DOHH2 (cell line): ENCODE measurements at regions not wholly inside any gene's neighbourhood (a gene's known extent, or its start where the extent isn't known, plus 50 kb on each side); places are given as distances from the start of the nearest gene placed in this dataset.

Experiments used
- H3F3A ChIP-seq: fragments of 200-600 bp; sonication (generic), shearing (Covaris generic); 2 replicates; pipeline ENCODE4 v1.6.0; 2016; ENCODE audit warnings: antibody characterized with exemption, mild to moderate bottlenecking; ENCODE audit not compliant: control insufficient read depth, insufficient read depth
- H3K27ac ChIP-seq: fragments of 200-600 bp; sonication (generic); 2 replicates; pipeline ENCODE4 v1.5.1; 2014; ENCODE audit warnings: low read depth, mild to moderate bottlenecking, low read length, moderate library complexity
- H3K27me3 ChIP-seq: fragments of 200-600 bp; sonication (generic); 2 replicates; pipeline ENCODE4 v1.6.1; 2014; ENCODE audit warnings: mild to moderate bottlenecking, low read length, mixed read lengths; ENCODE audit not compliant: control insufficient read depth
- H3K36me3 ChIP-seq: fragments of 200-600 bp; sonication (generic); 2 replicates; pipeline ENCODE4 v1.6.1; 2014; ENCODE audit warnings: mild to moderate bottlenecking, low read length, moderate library complexity, mixed read lengths; ENCODE audit not compliant: control insufficient read depth
- H3K4me1 ChIP-seq: fragments of 200-600 bp; sonication (generic); 2 replicates; pipeline ENCODE4 v1.6.1; 2014; ENCODE audit warnings: mild to moderate bottlenecking, low read length, mixed read lengths; ENCODE audit not compliant: control insufficient read depth
- H3K4me2 ChIP-seq: fragments of 200-600 bp; sonication (generic); 2 replicates; pipeline ENCODE4 v1.6.0; 2014; ENCODE audit warnings: mild to moderate bottlenecking, low read length, moderate library complexity
- H3K4me3 ChIP-seq: fragments of 200-600 bp; sonication (generic); 2 replicates; pipeline ENCODE4 v1.5.1; 2014; ENCODE audit warnings: mild to moderate bottlenecking, low read length, mixed read lengths
- H3K79me2 ChIP-seq: fragments of 200-600 bp; sonication (generic); 2 replicates; pipeline ENCODE4 v1.6.1; 2014; ENCODE audit warnings: mild to moderate bottlenecking, low read length, mixed read lengths; ENCODE audit not compliant: control insufficient read depth
- H3K9me2 ChIP-seq: fragments of 200-600 bp; sonication (generic); replicated peaks from 2 replicates; pipeline ENCODE4 v1.6.1; 2014; ENCODE audit warnings: mild to moderate bottlenecking, low read length, mixed read lengths; ENCODE audit not compliant: control insufficient read depth
- H3K9me3 ChIP-seq: fragments of 200-600 bp; sonication (generic); 2 replicates; pipeline ENCODE4 v1.6.1; 2014; ENCODE audit warnings: antibody characterized with exemption, low read length, mixed read lengths; ENCODE audit not compliant: control insufficient read depth, insufficient read depth
- H4K20me1 ChIP-seq: fragments of 200-600 bp; sonication (generic); 2 replicates; pipeline ENCODE4 v1.6.0; 2014; ENCODE audit warnings: low read depth, mild to moderate bottlenecking, antibody characterized with exemption, low read length, moderate library complexity; ENCODE audit not compliant: control insufficient read depth, insufficient read depth
- EZH2phosphoT487 ChIP-seq: fragments of 200-600 bp; sonication (generic); IDR thresholded peaks from 2 replicates; pipeline ENCODE4 v1.6.1; 2017; ENCODE audit warnings: borderline replicate concordance, mild to moderate bottlenecking, antibody characterized with exemption, low read length, moderate library complexity, mixed read lengths
- TF ChIP-seq, protein P1 (sequence below): fragments of 200-600 bp; sonication (generic); IDR thresholded peaks from one replicate; pipeline ENCODE4 v1.5.1; 2014; ENCODE audit warnings: antibody characterized with exemption, mild to moderate bottlenecking, low read depth, low read length; ENCODE audit not compliant: poor library complexity, severe bottlenecking

- Histone ChIP-seq H3K9me3 (no peaks in the 10 kb centered on the region), H3F3A (no peaks in the 10 kb centered on the region), H3K27me3 (no peaks in the 10 kb centered on the region), H3K4me3 (no peak overlapping the region), H3K9me2 (no peaks in the 10 kb centered on the region), H3K27ac (no peak overlapping the region), H3K36me3 (no peaks in the 10 kb centered on the region), H3K4me2 (no peak overlapping the region), H3K79me2 (no peaks in the 10 kb centered on the region), H4K20me1 (no peaks in the 10 kb centered on the region), H3K4me1 (no peaks in the 10 kb centered on the region)
- TF ChIP-seq, protein P1, sequence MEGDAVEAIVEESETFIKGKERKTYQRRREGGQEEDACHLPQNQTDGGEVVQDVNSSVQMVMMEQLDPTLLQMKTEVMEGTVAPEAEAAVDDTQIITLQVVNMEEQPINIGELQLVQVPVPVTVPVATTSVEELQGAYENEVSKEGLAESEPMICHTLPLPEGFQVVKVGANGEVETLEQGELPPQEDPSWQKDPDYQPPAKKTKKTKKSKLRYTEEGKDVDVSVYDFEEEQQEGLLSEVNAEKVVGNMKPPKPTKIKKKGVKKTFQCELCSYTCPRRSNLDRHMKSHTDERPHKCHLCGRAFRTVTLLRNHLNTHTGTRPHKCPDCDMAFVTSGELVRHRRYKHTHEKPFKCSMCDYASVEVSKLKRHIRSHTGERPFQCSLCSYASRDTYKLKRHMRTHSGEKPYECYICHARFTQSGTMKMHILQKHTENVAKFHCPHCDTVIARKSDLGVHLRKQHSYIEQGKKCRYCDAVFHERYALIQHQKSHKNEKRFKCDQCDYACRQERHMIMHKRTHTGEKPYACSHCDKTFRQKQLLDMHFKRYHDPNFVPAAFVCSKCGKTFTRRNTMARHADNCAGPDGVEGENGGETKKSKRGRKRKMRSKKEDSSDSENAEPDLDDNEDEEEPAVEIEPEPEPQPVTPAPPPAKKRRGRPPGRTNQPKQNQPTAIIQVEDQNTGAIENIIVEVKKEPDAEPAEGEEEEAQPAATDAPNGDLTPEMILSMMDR = no peak
- TF ChIP-seq EZH2phosphoT487 = no peak
These were observed 557.3 kb upstream of the TENM3 start for GRCh38 chr4:181685911-181686310.

DNA sequence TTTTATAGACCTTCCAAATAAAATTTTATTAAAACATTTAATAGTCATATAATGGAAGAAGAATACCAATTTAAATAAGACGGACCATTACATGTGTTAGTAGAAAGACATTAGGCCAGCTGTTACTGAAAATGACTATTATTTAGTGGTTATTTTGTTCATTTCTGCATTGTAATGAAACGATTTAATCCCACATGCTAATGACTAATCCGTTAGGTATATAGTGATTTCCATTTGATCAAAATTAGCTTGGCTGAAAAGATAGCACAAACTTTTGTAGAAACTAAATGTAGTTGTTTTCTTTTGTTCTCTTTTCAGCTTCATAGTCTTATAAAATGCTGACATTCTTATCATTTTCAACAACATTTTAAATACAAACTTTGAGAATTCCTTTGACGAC lies 556.1 kb upstream of the TENM3 start:
- Histone ChIP-seq H3K36me3 (no peaks in the 10 kb centered on the region), H3K27ac (no peak overlapping the region), H3K9me2 (no peaks in the 10 kb centered on the region), H3K27me3 (no peaks in the 10 kb centered on the region), H3K79me2 (no peaks in the 10 kb centered on the region), H3F3A (no peaks in the 10 kb centered on the region), H3K9me3 (no peaks in the 10 kb centered on the region), H4K20me1 (no peaks in the 10 kb centered on the region), H3K4me3 (no peak overlapping the region), H3K4me2 (no peak overlapping the region), H3K4me1 (no peaks in the 10 kb centered on the region)
- TF ChIP-seq, protein P1 = no peak
- TF ChIP-seq EZH2phosphoT487 = no peak

GRCh38 chr4:181688432-181688831 lies 554.8 kb upstream of the TENM3 start:
- no peaks in the 10 kb centered on the region for H3F3A ChIP-seq
- no peaks in the 10 kb centered on the region for H3K79me2 ChIP-seq
- no peaks in the 10 kb centered on the region for H3K9me3 ChIP-seq
- H3K36me3 ChIP-seq = no peaks in the 10 kb centered on the region
- no peaks in the 10 kb centered on the region for H4K20me1 ChIP-seq
- no peak overlapping the region for H3K27ac ChIP-seq
- H3K4me3 ChIP-seq = no peak overlapping the region
- TF ChIP-seq, protein P1 = no peak
- TF ChIP-seq EZH2phosphoT487 = no peak
- no peak overlapping the region for H3K4me2 ChIP-seq
- no peaks in the 10 kb centered on the region for H3K9me2 ChIP-seq
- H3K4me1 ChIP-seq = no peaks in the 10 kb centered on the region
- no peaks in the 10 kb centered on the region for H3K27me3 ChIP-seq

DNA sequence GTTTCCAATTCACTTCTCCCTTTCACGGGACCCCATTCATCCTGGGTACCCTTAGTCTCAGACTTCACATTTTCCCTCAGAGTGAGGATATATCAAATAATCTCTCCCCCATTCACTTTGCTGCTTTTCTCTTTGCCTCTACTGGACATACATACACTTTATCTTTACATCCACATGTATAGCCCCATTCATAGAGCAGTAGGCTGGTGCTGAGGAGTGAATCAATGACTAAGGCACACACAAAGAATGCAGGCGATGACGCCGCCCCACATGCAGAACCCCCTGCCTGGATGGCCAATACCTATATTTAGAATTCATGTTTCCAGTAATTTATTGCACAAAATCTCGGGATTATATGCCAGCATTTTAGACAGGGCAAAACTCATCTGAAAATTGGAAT lies 554.3 kb upstream of the TENM3 start:
- Histone ChIP-seq H3K9me2 (no peaks in the 10 kb centered on the region), H3K4me2 (no peak overlapping the region), H3F3A (no peaks in the 10 kb centered on the region), H3K27me3 (no peaks in the 10 kb centered on the region), H3K79me2 (no peaks in the 10 kb centered on the region), H3K36me3 (no peaks in the 10 kb centered on the region), H3K4me1 (no peaks in the 10 kb centered on the region), H3K9me3 (no peaks in the 10 kb centered on the region), H4K20me1 (no peaks in the 10 kb centered on the region), H3K27ac (no peak overlapping the region), H3K4me3 (no peak overlapping the region)
- TF ChIP-seq, protein P1 = no peak
- TF ChIP-seq EZH2phosphoT487 = no peak
